ENCODE measurements at regions not wholly inside any gene's neighbourhood (a gene's known extent, or its start where the extent isn't known, plus 50 kb on each side); places are given as distances from the start of the nearest gene placed in this dataset.

DNA sequence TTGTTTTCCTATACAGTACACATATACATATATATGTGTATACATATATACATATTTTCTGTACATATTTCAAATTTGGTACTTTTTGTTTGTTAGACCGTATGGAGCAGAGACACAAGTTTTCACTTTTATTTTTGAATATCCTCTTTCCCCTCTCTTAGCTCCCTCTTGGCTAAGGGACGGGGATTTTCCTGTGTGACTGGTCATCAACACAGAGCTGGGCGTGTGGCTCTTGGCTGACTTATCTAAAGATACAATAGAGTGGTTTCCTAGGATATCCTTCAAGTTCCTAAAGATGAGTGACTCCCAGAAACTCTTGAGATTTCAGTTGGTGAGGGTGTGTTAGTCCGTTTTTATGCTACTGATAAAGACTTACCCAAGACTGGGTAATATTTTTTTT lies 1404.5 kb upstream of the TMEM132C start:
- DNase-seq (ENCODE audit: low read depth in 1 of 2, low spot score in 1 of 2) = no peak

DNA sequence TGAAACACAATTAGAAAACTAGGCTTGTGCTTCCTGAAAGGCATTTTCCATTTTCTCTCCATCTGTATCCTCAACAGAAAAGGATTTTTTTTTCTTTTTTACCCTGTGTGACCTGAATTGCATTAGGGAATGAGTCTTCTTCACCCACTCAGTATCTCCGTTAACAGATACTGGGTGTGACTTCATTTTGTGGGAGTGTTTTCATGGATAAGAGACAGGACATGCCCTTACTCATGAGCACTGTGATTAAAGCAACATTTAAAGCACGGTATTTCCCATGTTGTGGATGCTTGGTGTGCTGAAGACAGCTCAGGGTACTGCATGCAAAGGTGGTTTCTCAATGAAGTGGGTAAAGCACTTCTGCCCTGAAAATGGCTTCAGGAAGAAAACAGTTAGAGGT lies 1397.3 kb upstream of the TMEM132C start:
- DNase-seq (ENCODE audit: low read depth in 1 of 2, low spot score in 1 of 2) = no peak

DNA sequence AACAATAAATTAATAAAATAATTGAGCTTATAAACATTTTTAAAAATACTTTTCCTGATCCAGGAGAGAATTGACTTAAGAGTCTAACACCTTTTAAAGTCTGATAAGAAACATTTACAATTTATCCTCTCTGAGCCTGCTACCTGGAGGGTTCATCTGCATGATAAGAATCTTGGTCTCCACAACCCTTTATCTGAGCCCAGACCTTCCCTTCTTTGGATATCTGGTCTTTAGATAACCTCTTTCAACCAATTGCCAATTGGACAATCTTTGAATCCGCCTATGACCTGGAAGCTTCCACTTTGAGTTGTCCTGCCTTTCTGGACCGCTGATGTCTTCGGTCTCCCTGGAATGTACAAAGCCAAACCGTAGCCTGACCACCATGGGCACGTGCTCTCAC lies 1393.3 kb upstream of the TMEM132C start:
- no peak for DNase-seq (ENCODE audit: low read depth in 1 of 2, low spot score in 1 of 2)

DNA sequence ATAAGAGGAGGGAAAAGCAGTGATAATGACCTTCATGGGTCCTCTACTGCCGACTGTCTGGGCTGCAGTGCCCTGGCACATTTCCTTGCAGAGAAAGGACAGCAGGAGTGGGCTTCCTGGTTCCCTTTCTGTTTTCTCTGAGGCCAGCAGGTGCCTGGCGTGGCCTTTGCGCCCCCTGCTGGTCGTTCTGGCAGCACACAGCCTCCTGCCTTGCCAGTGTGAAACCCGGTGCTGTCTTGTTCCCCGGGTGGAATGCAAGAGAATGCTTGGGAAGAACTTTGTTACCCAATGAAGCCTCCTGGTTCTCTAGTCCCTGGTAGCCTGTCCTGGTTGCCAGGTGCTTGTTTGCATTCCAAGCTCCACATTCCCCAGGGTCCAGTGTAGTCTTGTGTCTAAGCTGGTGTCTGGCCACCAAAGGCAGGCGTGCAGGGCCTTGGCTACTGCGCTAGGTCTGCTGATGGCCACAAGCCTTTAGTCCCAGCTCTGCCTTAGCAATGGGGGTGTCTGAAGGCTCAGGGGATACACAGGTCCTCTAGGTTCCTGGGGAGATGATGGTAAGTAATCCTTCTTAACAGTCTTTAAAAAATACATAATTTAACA lies 1392.4 kb upstream of the TMEM132C start:
- DNase-seq (ENCODE audit: low read depth in 1 of 2, low spot score in 1 of 2) = peak; percentile 22 to 48

DNA sequence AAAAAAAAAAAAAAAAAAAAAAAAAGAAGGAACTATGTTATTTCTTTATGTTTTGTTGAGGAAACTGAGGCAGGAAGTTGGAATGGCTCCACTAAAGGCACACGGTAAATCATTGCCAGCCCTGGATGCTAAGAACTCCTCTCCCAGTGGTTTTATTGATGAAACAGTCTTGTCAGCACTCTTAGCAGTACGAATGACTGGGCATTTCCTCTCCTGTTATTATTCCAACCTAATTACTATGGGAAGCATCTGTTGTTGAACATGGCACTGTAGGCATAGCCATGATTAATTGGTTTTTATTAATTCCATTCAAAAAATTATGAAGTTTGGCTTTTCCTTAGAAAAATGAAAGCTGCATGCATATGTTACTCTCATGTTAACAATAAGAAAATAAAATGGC lies 1387.1 kb upstream of the TMEM132C start:
- DNase-seq (ENCODE audit: low read depth in 1 of 2, low spot score in 1 of 2) = no peak

DNA sequence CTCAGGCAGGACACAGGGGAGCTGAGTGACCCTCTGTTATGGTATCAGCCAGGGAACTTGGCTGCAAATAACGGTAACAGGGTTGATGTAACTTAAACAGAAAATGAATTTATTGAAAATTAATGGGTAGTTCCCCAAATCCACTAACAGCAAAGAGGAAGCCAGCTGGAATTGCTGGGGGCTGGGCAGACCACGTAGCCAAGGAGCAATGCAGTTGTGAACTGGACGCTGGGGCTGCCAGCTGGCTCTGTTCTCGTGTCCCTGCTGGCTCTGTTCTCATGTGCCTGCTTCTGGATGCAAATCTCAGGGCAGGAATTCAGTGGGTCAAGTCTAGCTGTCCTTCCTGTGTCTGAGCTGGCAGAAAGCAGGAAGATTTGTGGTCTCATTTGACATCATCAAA lies 1383.3 kb upstream of the TMEM132C start:
- no peak for DNase-seq (ENCODE audit: low read depth in 1 of 2, low spot score in 1 of 2)

DNA sequence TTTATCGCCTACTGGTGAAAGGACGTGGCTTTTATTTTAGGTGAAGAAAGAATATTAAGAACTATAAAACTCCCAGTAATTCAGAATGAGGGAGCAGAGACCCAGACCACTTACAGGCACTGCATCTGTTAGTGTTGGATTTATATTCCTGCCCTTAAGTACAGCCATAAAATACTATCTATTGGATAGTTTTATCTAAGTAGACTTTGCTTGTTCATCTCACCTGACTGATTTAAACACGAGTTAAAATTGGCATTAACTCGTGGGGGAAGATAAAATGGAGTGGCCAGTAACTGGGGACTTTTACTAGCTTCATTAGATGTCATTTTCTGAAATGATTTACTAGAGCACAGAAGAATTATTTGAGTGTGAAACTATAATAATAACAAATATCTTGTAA lies 1377.5 kb upstream of the TMEM132C start:
- no peak for DNase-seq (ENCODE audit: low read depth in 1 of 2, low spot score in 1 of 2)

DNA sequence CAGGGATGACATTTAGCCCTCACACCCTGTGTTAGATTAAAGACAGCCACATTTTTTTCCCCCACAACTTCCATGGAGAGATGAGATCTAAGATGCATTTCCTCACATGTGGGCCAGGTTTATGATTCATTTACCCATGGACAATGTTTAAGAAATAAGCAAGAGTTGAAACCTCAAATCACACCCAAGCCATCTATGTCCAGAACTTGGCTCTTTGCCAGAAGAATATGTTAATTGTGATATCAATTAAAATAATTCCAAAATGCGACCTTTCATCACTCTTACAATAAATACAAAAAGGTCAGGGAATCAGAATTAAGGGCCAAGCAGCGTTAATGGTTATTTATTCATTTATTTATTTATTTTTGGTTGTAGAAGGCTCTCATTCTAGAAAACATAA lies 1376.9 kb upstream of the TMEM132C start:
- no peak for DNase-seq (ENCODE audit: low read depth in 1 of 2, low spot score in 1 of 2)

DNA sequence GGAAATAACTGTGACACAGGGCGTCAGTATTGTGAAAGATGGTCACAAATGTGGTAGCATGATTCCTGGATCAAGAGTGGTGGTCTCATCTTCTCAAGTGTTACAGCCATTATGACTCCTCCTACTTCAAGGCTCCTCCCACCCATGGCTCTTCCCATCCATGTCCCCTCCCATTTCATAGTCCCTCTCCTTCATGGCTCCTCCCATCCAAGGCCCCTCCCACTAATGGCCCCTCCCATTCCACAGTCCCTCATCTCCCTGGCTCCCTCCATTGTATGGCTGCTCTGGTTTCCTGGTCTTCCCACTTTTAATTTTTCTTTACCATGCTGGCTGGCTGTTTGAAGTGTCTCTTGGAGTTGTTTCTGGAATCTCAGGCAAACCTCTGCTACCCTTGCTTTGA lies 1375.2 kb upstream of the TMEM132C start:
- DNase-seq (ENCODE audit: low read depth in 1 of 2, low spot score in 1 of 2) = no peak

DNA sequence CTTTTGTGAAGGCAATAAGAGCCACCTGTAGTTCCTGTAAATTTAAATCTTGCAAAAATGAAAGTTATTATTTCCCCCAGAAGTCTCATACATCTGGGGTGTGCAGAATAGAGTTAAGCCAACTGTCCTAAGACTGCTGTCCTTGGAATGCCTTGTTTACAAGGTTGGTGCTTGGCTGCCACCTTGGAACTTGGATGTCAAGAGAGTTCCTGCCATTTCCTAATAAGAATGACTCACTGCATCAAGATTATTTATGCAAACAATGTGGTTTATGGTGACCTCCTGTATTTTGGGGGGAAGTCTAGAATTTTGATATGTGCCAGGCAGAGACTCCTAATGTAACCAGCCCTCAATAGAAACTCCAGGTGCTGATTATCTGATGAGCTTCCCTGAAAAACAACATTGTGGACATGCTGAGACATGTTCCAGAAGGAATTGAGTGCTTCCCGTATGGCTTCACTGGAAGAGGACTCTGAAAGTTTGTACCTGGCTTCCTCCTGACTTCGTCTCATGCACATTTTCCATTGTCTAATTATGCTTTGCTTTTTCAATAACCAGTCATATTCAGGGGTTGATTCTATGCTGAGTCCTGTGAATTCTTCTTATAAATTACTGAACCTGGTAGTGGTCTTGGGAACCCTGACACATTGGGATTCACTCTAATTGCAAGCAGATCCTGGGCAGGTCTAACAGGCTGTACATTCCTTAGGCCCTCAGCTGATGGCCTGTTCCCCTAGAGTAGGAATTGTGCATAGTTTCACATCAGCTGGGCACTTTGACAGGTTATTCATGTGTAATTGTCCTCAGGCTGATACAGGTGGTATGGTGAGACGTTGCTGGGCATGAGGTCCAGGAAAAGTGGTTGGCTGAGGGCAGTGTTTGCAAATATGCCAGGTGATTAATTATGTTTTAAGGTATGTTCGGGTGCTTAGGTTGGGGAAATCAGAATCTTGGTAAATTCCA lies 1370.7 kb upstream of the TMEM132C start:
- no peak for DNase-seq (ENCODE audit: low read depth in 1 of 2, low spot score in 1 of 2)

DNA sequence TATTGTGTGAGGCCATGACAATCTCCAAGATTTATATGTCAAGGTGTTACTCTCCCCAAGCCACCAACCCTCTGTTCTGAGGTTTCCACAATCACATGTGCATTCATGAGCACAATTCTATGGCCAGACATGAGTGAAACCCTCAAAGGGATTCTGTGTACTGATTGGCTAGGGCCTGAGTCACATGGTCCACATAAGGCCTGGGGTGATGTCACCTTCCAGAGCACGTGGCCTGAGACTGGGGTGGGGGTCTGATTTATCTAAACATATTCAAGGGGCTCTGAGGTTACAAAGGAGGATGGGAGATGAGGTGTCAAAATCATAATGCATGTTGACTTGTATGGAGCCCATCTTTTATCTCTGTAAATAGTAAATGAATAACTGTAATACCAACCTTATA lies 1369.9 kb upstream of the TMEM132C start:
- DNase-seq (ENCODE audit: low read depth in 1 of 2, low spot score in 1 of 2) = no peak

DNA sequence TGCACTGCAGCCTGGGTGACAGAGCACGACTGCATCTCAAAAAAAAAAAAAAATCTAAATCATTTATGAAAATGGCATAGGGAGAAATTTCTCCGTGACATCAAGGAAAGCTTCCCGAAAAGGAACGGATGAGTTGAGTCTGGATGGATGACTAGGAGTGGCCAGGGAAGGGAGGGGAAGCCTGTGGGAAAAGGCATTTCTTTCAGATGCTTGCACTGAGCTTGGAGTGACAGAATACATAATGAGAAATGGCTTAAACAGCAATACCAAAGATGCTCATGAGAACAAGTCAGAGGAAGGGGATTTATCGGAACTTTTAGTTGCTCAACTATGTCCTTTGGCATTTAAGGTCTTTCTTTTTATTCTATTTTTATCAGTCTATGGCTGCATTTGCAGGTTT lies 1369.2 kb upstream of the TMEM132C start:
- DNase-seq (ENCODE audit: low read depth in 1 of 2, low spot score in 1 of 2) = no peak

DNA sequence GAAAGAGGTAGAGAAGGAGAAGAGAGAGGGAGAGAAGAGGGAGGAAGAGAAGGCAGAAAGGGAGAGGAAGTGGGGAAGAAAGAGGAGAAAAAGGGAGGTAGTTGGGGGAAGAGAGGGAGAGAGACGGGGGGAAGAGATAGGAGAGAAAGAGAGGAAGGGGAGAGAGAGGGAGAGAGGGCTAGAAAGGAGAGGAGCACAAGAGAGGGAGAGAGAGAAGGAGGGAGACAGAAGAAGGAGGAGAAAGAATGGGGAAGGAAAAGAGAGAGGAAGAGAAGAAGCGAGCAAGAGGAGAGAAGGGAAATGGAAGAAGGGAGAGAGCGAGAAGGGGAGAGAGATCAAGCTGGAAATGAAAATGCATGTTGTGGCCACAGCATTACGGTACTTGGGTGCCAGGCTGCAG lies 1368.4 kb upstream of the TMEM132C start:
- DNase-seq (ENCODE audit: low read depth in 1 of 2, low spot score in 1 of 2) = no peak

DNA sequence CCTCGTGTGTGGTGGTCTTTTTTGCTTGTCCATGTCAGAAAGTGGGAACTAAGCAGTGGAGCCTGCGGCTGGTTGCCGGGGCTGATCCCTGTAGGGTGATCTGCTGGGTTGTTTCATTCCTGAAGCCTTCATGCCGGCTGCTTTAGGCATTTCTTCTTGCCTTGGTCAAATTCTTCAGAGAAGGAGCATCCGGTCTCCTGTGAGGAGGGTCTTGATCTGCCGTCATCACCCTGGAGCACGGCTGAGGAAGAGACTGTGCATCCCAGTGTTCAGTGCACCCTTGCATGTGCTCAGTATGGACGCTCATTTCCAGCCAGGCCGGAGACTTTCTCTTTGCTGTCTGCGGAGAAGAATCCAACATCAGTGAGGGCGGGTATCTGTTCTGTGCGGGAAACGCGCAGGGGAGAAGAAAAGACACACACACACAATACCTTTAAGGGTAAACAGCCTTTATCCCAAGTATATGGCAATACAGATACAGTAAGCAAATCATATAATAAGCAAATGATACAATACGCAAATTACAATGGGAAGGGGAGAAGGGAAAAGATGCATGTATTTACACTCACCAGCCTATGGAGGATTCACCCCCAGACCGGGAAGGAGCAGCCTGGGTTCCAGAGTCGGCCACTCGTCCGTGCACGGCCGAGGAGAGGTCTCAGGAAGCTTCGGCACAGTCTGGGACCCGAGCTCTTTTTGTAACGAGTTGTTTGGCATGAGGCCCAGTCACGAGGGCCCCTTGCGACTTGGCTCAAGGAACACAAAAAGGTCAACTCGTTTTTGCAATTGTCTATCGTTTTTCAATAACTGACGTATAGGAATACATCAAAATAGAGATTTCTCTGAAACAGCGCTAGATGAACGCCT lies 1366.8 kb upstream of the TMEM132C start:
- no peak for DNase-seq (ENCODE audit: low read depth in 1 of 2, low spot score in 1 of 2)

DNA sequence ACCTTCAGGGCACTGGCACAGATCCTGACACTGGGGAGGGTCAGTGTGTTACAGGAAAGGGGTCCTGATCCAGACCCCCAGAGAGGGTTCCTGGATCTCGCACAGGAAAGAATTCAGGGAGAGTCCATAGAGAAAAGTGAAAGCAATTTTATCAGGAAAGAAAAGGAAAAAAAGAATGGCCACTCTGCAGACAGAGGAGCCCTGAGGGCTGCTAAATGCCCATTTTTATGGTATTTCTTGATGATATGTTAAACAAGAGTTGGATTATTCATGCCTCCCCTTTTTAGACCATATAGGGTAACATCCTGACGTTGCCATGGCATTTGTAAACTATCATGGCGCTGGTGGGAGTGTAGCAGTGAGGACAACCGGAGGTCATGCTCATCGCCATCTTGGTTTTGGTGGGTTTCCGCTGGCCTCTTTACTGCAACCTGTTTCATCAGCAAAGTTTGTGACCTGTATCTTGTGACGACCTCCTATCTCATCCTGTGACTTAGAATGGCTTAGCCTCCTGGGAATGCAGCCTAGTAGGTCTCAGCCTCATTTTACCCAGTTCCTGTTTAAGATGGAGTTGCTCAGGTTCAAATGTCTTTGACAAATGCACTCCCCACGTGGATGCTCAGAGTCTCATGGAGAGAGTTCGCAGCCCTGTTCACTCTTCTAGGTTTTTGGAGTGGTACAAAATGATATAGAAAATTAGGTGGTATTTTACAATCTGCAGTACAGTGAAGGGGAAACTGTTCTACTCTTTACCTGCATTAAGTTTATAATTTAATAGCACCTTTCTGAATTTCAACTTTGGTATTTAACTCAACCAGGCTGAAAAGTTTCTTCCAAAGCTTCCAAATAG lies 1363.7 kb upstream of the TMEM132C start:
- DNase-seq (ENCODE audit: low read depth in 1 of 2, low spot score in 1 of 2) = no peak

DNA sequence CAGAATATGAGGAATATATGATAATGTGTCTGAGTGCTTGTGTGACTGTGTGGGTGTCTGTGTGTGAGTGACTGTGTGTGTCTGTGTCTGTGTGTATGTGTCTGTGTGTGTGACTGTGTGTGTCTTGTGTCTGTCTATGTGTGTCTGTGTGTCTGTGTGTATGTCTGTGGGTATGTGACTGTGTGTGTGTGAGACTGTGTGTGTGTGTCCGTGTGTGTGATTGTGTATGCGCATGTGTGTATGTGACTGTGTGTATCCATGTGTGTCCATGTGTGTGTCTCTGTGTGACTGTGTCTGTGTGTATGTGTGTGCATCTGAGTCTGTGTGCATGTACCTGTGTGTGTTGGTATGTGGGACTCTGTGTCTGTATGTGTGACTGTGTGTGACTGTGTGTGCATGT lies 1361.2 kb upstream of the TMEM132C start:
- DNase-seq (ENCODE audit: low read depth in 1 of 2, low spot score in 1 of 2) = no peak

DNA sequence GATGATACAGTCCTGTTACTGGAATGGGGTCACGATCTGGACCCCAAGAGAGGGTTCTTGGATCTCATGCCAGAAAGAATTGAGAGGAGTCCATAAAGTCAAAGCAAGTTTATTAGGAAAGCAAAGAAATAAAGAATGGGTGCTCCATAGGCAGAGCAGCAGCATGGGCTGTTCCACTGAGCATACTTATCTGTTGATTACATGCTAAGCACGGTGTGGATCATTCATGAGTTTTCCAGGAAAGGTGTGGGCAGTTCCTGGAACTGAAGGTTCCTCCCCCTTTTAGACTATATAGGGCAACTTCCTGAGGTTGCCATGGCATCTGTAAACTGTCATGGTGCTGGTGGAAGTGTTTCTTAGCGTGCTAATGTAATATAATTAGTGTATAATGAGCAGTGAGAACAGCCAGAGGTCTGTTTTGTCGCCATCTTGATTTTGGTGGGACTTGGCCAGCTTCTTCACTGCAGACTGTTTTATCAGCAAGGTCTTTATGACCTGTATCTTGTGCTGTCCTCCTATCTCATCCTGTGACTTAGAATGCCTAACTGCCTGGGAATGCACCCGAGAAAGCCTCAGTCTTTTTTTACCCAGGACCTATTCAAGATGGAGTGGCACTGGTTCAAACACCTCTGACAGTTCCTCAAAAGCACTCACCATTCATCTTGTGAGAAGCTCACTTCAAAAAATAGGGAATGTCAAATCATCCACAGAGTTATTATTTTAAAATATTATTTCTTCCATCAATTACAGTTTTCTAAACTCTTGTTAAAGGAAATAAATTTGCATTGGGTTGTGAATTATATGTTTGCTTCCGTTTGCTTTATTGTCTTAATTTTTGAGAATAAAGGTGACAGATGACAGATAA lies 1358.8 kb upstream of the TMEM132C start:
- DNase-seq (ENCODE audit: low read depth in 1 of 2, low spot score in 1 of 2) = no peak

DNA sequence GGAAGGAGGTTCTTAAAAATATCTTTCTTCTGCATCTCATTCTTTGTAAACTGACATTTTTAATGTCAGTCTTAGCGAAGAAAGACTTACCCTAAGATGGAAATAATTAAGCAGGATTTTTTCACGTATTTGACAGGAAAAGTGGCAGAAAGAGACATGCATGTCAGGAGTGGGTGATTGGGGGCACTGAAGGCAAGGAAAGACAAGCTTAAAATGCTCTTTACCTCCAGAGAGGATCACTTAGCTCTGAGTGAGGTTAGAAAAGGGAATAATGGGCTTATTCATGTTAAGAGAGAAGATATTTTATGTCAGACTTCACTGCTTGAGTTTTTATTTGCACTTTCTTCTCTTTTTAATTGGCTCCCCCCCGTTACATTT lies 1358.2 kb upstream of the TMEM132C start:
- DNase-seq (ENCODE audit: low read depth in 1 of 2, low spot score in 1 of 2) = no peak

DNA sequence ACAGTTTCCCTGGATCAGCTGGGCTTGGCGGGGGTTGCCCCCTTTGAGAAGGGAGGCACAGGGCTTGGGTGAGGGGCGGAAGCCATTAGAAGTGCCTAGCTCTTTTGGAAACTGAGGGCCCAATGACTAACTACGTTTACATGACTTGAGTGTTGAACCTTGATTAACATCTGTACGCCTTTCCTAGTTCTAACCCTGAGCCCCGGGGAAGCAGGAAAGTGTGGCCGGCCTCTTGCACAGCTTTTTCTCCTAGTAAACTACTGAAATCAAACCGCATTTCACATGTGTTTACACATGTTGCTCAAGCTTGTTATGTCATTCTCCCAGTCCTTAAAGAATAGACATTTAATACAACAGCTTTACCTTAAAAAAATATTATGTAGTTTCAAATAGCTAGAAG lies 1356.4 kb upstream of the TMEM132C start:
- no peak for DNase-seq (ENCODE audit: low read depth in 1 of 2, low spot score in 1 of 2)

DNA sequence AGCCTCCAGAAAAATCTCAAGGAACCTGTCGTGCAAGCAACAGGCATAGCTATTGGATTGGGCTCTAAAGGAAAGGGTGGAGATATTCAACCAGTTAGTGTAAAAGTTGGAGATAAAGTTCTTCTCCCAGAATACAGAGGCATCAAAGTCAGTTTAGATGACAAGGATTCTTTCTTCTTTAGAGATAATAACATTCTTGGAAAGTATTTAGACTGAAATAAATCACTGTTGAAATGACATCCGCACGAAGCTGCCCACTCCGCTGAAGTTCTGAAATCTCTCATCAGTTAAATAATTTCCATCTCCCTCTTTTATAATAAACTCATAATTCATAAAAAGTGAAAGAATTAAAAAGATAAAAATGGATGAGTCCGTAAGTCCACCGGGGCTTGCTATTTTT lies 1354.9 kb upstream of the TMEM132C start:
- DNase-seq (ENCODE audit: low read depth in 1 of 2, low spot score in 1 of 2) = no peak
